Limb (tissue), 2 donors: ENCODE measurements at regions not wholly inside any gene's neighbourhood (a gene's known extent, or its start where the extent isn't known, plus 50 kb on each side); places are given as distances from the start of the nearest gene placed in this dataset.

Source experiments
- DNase-seq, 2 donors: peaks; one replicate each; pipeline ENCODE4 v3.0.0-alpha.2; 2016; ENCODE audit errors: extremely low spot score in 2 of 2

GRCh38 chr3:182252802-182253201 is 540.5 kb upstream of the ATP11B start:
- DNase-seq, result no peak

- DNase-seq, result no peak
Measured at GRCh38 chr3:182255158-182255557, 538.1 kb upstream of the ATP11B start.

- no peak for DNase-seq
Measured at GRCh38 chr3:182257361-182257760, 535.9 kb upstream of the ATP11B start.

- DNase-seq, result peak in 1 of 2 donors; percentile 74
Measured at GRCh38 chr3:182258538-182259177, 534.6 kb upstream of the ATP11B start.

GRCh38 chr3:182259579-182259978 is 533.7 kb upstream of the ATP11B start:
- DNase-seq, result peak; percentile 7 to 46

GRCh38 chr3:182261041-182261440 is 532.3 kb upstream of the ATP11B start:
- DNase-seq, result no peak

GRCh38 chr3:182268711-182269110 is 524.6 kb upstream of the ATP11B start:
- DNase-seq, result no peak

GRCh38 chr3:182276512-182276911 is 516.8 kb upstream of the ATP11B start:
- no peak for DNase-seq

- DNase-seq, result no peak
Measured at GRCh38 chr3:182284793-182285192, 508.5 kb upstream of the ATP11B start.

GRCh38 chr3:182292591-182292990 is 500.7 kb upstream of the ATP11B start:
- DNase-seq, result no peak

GRCh38 chr3:182294256-182294655 is 499.0 kb upstream of the ATP11B start:
- DNase-seq, result no peak

- DNase-seq, result no peak
Measured at GRCh38 chr3:182294696-182295095, 498.6 kb upstream of the ATP11B start.

GRCh38 chr3:182300266-182300665 is 493.0 kb upstream of the ATP11B start:
- no peak for DNase-seq

- no peak for DNase-seq
Measured at GRCh38 chr3:182303169-182303568, 490.1 kb upstream of the ATP11B start.

GRCh38 chr3:182305881-182306665 is 487.2 kb upstream of the ATP11B start:
- DNase-seq, result no peak

GRCh38 chr3:182308328-182308727 is 485.0 kb upstream of the ATP11B start:
- DNase-seq, result no peak

- no peak for DNase-seq
Measured at GRCh38 chr3:182309120-182309519, 484.2 kb upstream of the ATP11B start.

- DNase-seq, result no peak
Measured at GRCh38 chr3:182315313-182315712, 478.0 kb upstream of the ATP11B start.

- DNase-seq, result no peak
Measured at GRCh38 chr3:182323126-182323700, 470.1 kb upstream of the ATP11B start.

- no peak for DNase-seq
Measured at GRCh38 chr3:182323898-182324297, 469.4 kb upstream of the ATP11B start.

GRCh38 chr3:182325213-182325950 is 467.9 kb upstream of the ATP11B start:
- no peak for DNase-seq

GRCh38 chr3:182327196-182327681 is 466.1 kb upstream of the ATP11B start:
- peak; percentile 11 to 43 for DNase-seq
